PFSK-1 (cell line): ENCODE measurements at regions not wholly inside any gene's neighbourhood (a gene's known extent, or its start where the extent isn't known, plus 50 kb on each side); places are given as distances from the start of the nearest gene placed in this dataset.

Experiments
- FOXP2 ChIP-seq: optimal IDR thresholded peaks from 2 replicates; pipeline ENCODE3; 2011; ENCODE audit warnings: borderline replicate concordance, control low read depth, inconsistent platforms; ENCODE audit not compliant: insufficient read depth; ENCODE audit errors: extremely low read length, extremely low read depth
- POLR2AphosphoS5 ChIP-seq: IDR thresholded peaks from 2 replicates; pipeline ENCODE4 v1.6.1; 2012; ENCODE audit warnings: low read depth, mild to moderate bottlenecking, control low read depth, low read length, moderate library complexity
- REST ChIP-seq, 2 experiments: IDR thresholded peaks; 2 replicates each; pipeline versions ENCODE4 v1.6.1 to v1.8.0; 2011 to 2012; ENCODE audit warnings: low read depth in 2 of 2, low read length in 2 of 2, control low read depth in 1 of 2, inconsistent platforms in 1 of 2, mild to moderate bottlenecking in 1 of 2, moderate library complexity in 1 of 2; ENCODE audit not compliant: insufficient read depth in 1 of 2
- SIN3A ChIP-seq: IDR thresholded peaks from 2 replicates; pipeline ENCODE4 v1.6.1; 2012; ENCODE audit warnings: mild to moderate bottlenecking, low read length, moderate library complexity, borderline replicate concordance; ENCODE audit not compliant: insufficient read depth
- TAF1 ChIP-seq: IDR thresholded peaks from 2 replicates; pipeline ENCODE4 v1.6.1; 2012; ENCODE audit warnings: low read length, control low read depth, borderline replicate concordance; ENCODE audit not compliant: insufficient read depth

DNA sequence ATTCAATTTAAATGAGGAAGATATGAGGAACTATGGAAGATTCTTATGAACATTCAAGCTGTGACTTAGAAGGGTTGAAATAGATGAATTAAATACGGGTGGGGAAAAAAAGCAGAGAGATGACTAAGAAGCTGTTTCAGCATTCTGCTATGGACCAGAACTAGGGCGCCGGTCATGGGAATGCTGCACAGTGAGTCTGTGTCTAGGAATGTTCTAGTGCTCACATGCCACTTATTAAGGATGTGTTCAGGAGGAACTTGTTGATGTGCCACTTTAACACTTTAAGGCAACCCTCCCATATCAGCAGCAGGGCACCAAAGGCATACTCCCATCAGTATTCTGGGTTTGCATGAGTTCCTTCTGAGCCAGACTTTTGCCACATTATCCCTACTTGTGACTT, 152.1 kb downstream of the POSTN start:
- no peak for TF ChIP-seq FOXP2
- TF ChIP-seq SIN3A: no peak
- no peak for TF ChIP-seq REST (IDR thresholded peaks at IDR 0.05; ENCODE audit: insufficient read depth in 1 of 2, low read depth in 2 of 2, low read length in 2 of 2)
- TF ChIP-seq TAF1: no peak

DNA sequence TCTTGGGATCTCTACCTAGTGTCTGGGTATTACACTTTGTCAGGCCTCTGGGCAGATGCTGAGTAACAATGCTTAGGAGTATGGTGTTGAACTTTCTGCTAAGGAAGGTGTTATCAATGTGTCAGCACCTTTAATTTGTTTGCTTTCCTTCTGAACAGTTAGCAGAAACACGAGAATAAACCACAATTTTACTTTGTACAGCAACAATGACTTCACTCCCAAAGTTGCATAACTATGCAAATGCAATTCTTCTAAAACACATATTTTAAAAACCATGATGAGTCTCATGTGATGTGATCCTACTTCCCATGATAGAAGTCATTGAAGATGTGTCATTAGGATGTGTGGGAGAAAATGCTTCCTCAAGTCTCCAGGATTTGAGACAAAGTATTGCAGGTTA, 155.0 kb downstream of the POSTN start:
- no peak for TF ChIP-seq FOXP2
- TF ChIP-seq TAF1: no peak
- TF ChIP-seq SIN3A: no peak
- TF ChIP-seq POLR2AphosphoS5: no peak
- TF ChIP-seq REST (IDR thresholded peaks at IDR 0.05; ENCODE audit: insufficient read depth in 1 of 2, low read depth in 2 of 2, low read length in 2 of 2): no peak

- TF ChIP-seq TAF1 (no peak), FOXP2 (no peak), REST (IDR thresholded peaks at IDR 0.05; ENCODE audit: insufficient read depth in 1 of 2, low read depth in 2 of 2, low read length in 2 of 2) (no peak), POLR2AphosphoS5 (no peak), SIN3A (no peak)
Observed at GRCh38 chr13:37442996-37443395, 155.6 kb downstream of the POSTN start.

- TF ChIP-seq TAF1: no peak
Observed at GRCh38 chr13:37435881-37436280, 162.7 kb downstream of the POSTN start.

- TF ChIP-seq POLR2AphosphoS5 (no peak), REST (IDR thresholded peaks at IDR 0.05; ENCODE audit: insufficient read depth in 1 of 2, low read depth in 2 of 2, low read length in 2 of 2) (no peak), SIN3A (no peak), TAF1 (no peak)
Observed at GRCh38 chr13:37433086-37433485, 165.5 kb downstream of the POSTN start.

DNA sequence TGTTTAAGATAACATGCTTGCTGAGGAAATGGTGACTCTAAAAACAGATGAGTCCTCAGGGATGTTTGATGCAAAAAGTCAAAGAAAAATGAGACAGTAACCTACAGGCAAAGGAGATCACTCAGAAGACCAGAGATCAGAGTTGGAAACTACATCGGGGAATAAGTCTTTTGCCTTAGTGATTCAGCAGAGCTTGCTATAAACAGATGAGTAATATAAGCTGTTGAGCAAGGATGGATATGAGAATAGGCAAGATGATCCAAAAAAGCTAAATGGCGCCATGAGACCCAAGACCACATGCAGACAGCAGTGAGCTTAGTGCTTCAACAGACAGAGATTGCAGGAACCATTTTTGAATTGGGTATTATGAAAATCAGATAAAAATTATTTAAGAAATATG, 168.6 kb downstream of the POSTN start:
- no peak for TF ChIP-seq TAF1
- no peak for TF ChIP-seq FOXP2
- TF ChIP-seq SIN3A: no peak
- TF ChIP-seq REST (IDR thresholded peaks at IDR 0.05; ENCODE audit: insufficient read depth in 1 of 2, low read depth in 2 of 2, low read length in 2 of 2): no peak
- no peak for TF ChIP-seq POLR2AphosphoS5
